ENCODE measurements at regions not wholly inside any gene's neighbourhood (a gene's known extent, or its start where the extent isn't known, plus 50 kb on each side); places are given as distances from the start of the nearest gene placed in this dataset.

DNA sequence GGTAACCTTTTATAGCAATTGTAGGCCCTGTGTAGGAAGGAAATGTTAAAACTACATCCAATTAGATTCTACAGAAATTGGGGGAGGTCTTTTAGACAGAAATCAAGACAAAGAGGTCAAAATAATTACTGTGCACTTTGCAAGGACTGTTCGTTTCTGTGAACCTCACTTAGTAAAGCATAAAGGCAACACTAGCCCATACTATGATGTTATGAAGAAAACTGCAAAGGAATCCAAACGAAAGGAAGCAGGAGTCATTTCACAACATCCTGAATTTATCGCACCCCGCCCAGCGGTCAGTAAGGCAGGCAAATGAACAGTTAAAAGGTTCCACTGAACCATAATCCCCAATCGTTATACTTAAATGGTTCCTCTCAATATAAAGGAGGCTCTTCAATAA is 429.5 kb upstream of the ARID1B start:
- no peak for DNase-seq

- no peak for DNase-seq
Measured at GRCh38 chr6:156347246-156347645, 429.9 kb upstream of the ARID1B start.

DNA sequence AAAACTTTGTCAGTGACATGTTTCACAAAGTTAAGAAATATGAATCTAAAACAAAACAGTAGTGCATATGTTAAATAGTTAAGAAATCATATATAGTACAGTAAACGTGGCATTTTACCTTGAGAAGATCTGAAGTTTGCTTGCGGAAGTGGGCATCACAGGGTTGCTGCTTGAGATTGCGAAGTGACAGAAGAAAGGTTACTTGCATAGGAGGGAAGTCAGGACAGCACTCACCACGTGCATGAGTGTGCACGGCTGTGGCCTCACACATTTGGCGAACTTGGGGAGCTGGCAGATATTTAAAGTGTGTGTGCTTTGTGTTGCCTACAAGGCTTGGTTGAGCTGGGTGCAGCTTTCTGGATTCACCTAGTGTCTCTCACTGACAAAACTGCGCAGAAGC is 431.5 kb upstream of the ARID1B start:
- no peak for DNase-seq

DNA sequence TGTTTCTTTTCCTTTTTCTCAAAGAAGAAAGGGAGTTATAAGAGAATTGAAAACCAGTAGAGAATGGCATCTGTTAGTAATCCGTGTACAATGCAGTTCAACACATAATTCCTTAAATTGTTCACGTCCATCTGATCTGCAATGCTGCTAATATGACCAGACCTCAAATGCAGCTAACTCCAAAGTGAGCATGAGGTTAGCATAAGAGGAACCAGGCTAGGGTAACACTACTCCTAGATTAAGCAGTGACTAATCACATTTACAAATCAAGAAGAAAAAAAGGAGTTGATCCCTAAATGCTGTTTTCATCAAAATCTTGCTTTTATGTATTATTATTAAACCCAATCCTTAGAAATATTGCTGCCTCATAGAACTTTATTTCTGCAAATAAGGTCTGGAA is 432.7 kb upstream of the ARID1B start:
- DNase-seq, result no peak

DNA sequence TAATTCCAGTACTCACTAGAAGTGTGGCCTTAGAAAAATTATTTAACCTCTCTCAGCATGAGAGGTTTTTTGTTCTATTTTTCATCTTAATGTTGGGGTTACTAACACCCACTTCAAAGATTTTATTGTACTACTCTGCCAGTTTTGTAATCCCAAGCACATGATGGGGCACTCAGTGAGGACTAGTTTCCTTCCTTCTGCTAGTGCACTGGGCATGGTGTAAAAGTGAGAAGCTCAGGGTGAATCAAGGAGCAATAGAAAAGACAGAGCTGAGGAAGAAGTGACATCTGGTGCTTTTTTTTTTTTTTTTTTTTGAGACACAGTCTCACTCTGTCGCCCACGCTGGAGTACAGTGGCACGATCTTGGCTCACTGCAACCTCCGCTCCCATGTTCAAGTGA is 439.4 kb upstream of the ARID1B start:
- DNase-seq, result no peak

DNA sequence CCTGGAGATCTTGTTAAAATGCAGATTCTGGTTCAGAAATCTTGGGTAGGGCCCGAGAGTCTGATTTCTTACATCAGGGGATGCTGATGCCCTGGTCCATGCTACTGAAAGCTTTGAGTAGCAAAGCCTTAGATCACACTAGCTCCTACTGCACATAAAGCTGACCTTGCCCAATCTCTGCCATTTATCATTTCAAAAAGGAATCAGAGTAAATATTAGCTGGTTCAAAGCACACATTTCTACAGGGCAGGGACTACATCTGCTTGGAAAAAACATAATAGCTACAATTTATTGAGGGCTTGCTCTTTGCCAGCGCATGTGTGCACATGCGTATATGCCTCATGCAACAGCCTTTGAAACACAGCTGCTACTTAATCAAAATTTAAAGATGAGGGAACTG is 440.4 kb upstream of the ARID1B start:
- DNase-seq, result no peak

- no peak for DNase-seq
Measured at GRCh38 chr6:156336089-156336488, 441.1 kb upstream of the ARID1B start.

DNA sequence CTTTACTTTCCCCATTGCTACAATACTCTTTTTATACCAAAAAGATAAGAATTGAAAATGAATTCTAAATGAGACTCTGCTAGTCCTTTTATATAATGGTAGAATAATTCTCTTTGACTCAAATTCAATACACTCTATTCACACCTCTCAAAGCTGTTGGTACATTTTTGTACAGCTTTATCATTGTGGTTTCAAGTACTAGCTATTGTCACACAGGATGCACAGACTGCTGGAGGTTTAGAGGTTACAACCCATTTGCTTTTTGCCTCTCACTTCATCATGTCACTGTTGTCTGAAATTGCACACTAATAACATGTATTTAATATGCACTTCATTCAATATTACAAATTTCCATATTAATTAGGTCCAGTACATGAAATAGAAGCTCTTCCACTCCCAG is 442.2 kb upstream of the ARID1B start:
- DNase-seq, result no peak

DNA sequence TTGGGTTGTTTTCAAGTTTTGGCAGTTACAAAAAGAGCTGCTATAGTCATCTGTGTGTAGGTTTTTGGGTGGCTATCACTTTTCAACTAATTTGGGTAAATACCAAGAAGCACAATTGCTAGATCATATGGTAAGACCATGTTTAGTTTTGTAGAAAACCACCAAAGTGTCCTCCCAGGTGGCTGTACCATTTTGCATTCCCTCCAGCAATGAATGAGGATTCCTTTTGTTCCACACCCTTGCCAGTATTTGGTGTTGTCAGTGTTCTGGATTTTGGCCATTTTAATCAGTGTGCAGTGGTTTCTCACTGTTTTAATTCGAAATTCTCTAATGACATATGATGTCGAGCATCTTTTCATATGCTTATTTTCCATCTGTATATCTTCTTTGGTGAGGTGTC is 457.5 kb upstream of the ARID1B start:
- DNase-seq, result no peak

DNA sequence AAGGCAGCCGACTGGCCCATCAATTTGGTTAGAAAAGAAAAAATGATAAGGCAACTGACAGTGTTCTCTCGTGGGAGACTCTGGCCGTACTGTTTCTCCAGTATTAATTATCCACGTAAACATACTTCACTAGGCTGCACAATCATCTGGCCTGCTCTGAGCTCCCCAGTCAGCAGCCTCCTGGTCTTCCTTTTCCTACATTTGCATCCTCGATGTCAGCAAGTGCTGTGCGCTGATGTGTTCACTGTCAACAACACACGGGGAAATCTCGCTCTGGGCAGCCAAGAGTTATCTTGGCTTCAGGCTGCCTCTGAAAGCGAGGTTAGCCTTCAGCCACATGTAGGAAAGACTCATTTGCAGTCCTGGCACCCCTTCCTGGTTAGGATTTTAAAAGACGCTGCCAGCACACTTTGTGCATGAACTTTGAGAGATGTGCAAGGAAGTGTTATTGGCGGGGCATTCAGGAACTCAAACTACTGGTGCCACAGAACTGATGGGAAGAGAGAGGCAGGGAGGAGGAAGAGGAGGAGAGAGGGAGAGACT is 460.5 kb upstream of the ARID1B start:
- no peak for DNase-seq

DNA sequence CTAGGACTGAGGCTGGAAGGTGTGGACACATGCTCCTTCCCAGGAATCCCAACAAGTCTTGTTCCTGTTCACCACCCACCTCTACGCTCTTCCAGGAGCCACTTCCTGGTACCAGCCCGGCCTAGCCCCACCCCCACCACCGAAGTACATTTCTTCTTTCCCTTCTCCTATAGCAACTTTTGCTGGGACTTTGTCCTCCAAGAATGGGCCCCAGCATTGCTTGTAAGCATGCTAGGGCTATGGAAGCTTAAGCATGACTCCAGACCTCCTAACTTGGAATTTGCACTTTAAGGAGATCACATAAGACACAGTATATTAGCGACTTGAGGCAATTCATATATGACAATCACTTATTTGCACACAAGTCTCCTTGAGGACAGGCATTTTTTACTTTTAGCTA is 462.0 kb upstream of the ARID1B start:
- DNase-seq, result no peak

- DNase-seq, result no peak
Measured at GRCh38 chr6:156313037-156313436, 464.1 kb upstream of the ARID1B start.

DNA sequence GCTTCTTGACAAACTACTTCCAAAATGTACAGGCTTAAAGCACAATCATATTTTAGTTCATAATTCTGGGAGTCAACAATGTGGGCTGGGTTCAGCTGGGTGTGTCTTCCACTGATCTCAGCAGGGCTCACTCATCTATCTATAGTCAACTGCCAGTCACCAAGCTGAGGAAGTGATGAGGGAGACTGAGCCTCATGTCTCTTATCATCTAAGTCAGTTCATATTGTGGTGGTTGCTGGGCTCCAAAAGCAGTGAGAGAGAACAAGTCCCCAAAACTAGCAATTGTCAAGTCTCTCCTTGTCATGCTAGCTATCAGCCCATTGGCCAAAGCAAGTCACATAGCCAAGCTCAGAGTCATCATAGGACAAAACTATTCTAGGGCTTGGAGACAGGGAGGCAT is 465.9 kb upstream of the ARID1B start:
- no peak for DNase-seq

- DNase-seq, result no peak
Measured at GRCh38 chr6:156310701-156311100, 466.5 kb upstream of the ARID1B start.

DNA sequence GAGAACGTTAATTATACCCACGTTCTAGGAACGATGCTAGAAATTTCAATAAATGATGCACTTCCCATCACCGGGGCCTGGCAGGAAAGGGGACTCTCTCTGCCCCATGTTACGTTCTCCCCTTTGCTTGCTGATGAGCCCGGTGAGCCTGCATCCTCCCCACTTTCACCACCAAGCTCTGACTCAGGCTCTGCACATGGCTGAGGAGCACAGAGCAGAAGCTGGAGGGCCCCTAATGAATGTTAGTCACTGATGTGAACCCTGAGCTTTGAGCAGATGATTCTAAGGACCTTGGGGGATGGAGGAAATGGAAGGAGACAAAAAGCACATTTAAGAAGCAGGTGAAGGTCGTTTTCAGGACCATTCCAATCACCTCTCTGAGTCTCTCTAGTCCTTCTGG is 468.2 kb upstream of the ARID1B start:
- DNase-seq, result no peak

- no peak for DNase-seq
Measured at GRCh38 chr6:156308604-156309003, 468.6 kb upstream of the ARID1B start.

- no peak for DNase-seq
Measured at GRCh38 chr6:156306531-156306930, 470.6 kb upstream of the ARID1B start.

DNA sequence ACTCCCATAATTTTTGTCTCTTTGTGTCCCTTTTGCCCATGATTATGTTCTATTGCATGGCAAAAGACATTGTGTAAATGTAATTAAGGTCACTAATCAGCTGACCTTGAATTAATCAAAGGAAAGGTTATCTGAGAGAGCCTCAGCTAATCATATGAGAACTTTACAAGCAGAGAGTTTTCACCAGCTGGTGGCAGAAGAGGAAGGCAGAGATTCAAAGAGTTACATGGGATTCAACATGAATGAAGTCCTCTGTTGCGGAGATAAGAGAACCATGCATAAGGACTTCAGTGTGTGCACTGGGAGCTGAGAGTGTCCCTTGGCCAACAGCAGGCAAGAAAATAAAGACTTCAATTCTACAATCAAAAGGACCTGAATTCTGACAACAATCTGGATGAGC is 494.1 kb upstream of the ARID1B start:
- no peak for DNase-seq

DNA sequence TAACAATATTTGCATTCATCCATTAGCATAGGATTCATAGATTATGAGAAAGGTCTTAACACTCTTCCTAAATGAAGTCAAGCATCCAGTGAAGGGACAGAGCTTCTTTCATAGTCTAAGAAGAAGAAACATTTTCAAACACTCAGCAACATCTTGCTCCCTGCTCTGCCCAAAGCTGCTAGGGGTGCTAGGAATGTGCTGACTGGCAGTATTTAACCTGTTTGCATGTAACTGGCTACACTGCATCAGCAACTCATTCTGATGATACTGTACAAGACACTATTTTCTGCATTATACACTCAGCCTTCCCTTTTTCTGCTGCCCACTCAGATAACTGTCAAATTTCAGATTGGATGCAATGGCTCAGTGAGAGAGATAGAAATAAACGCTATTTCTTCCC is 495.1 kb upstream of the ARID1B start:
- no peak for DNase-seq

- no peak for DNase-seq
Measured at GRCh38 chr6:156281266-156281665, 495.9 kb upstream of the ARID1B start.

GRCh38 chr6:156280065-156280464 is 497.1 kb upstream of the ARID1B start:
- no peak for DNase-seq

GRCh38 chr6:156279261-156279969 is 497.8 kb upstream of the ARID1B start:
- no peak for DNase-seq

- no peak for DNase-seq
Measured at GRCh38 chr6:156273065-156273711, 504.0 kb upstream of the ARID1B start.

GRCh38 chr6:156269751-156270369 is 507.3 kb upstream of the ARID1B start:
- no peak for DNase-seq

All from NCI-H2081 treated with DMSO at 0.1 percent for 48 hours (cell line).